ENCODE measurements at regions not wholly inside any gene's neighbourhood (a gene's known extent, or its start where the extent isn't known, plus 50 kb on each side); places are given as distances from the start of the nearest gene placed in this dataset.
"Not testable (repeated sequence)": the region's sequence is repeated elsewhere in the genome, so short reads cannot be mapped to it uniquely, and the experiment has no call there.

GRCh38 chr20:48058611-48059559 is 273.6 kb upstream of the SULF2 start:
- no peak for DNase-seq

GRCh38 chr20:48057739-48058138 is 272.5 kb upstream of the SULF2 start:
- no peak for DNase-seq

- no peak for DNase-seq
These were observed 272.0 kb upstream of the SULF2 start for GRCh38 chr20:48057251-48057650.

- no peak for DNase-seq
These were observed 270.9 kb upstream of the SULF2 start for GRCh38 chr20:48056218-48056617.

- DNase-seq = no peak
These were observed 268.8 kb upstream of the SULF2 start for GRCh38 chr20:48054051-48054450.

GRCh38 chr20:48052475-48052835 is 267.2 kb upstream of the SULF2 start:
- peak in 5 of 51 donors; percentile 0 to 8 (median 5) for DNase-seq

- DNase-seq = peak in 3 of 51 donors; percentile 2 to 32 (median 4)
These were observed 266.7 kb upstream of the SULF2 start for GRCh38 chr20:48051794-48052474.

- DNase-seq = no peak
These were observed 264.4 kb upstream of the SULF2 start for GRCh38 chr20:48049641-48050040.

- DNase-seq = no peak
These were observed 263.9 kb upstream of the SULF2 start for GRCh38 chr20:48049171-48049570.

- DNase-seq = no peak
These were observed 262.2 kb upstream of the SULF2 start for GRCh38 chr20:48047447-48047846.

GRCh38 chr20:48042628-48043027 is 257.3 kb upstream of the SULF2 start:
- DNase-seq = no peak

GRCh38 chr20:48041078-48041780 is 255.9 kb upstream of the SULF2 start:
- DNase-seq = no peak

GRCh38 chr20:48040491-48040890 is 255.2 kb upstream of the SULF2 start:
- DNase-seq = no peak

- DNase-seq = no peak
These were observed 254.8 kb upstream of the SULF2 start for GRCh38 chr20:48040051-48040450.

GRCh38 chr20:48039514-48039913 is 254.2 kb upstream of the SULF2 start:
- DNase-seq = no peak

GRCh38 chr20:48038713-48039112 is 253.4 kb upstream of the SULF2 start:
- no peak for DNase-seq

- DNase-seq = not testable (repeated sequence)
These were observed 252.5 kb upstream of the SULF2 start for GRCh38 chr20:48037798-48038197.

GRCh38 chr20:48035961-48036731 is 250.9 kb upstream of the SULF2 start:
- DNase-seq = no peak

- no peak for DNase-seq
These were observed 249.5 kb upstream of the SULF2 start for GRCh38 chr20:48034751-48035150.

GRCh38 chr20:48033005-48033404 is 247.7 kb upstream of the SULF2 start:
- DNase-seq = not testable (repeated sequence)

- DNase-seq = no peak
These were observed 245.8 kb upstream of the SULF2 start for GRCh38 chr20:48031122-48031521.

Measured in hypothalamus (tissue), 51 donors.